GM18867 (cell line): ENCODE measurements at regions not wholly inside any gene's neighbourhood (a gene's known extent, or its start where the extent isn't known, plus 50 kb on each side); places are given as distances from the start of the nearest gene placed in this dataset.

Experiments
- ATAC-seq: cut with Tn5 transposase; IDR thresholded peaks from one replicate; pipeline ENCODE4 v1.9.1; 2021; ENCODE audit warnings: mild to moderate bottlenecking, moderate library complexity; ENCODE audit not compliant: unreplicated experiment

DNA sequence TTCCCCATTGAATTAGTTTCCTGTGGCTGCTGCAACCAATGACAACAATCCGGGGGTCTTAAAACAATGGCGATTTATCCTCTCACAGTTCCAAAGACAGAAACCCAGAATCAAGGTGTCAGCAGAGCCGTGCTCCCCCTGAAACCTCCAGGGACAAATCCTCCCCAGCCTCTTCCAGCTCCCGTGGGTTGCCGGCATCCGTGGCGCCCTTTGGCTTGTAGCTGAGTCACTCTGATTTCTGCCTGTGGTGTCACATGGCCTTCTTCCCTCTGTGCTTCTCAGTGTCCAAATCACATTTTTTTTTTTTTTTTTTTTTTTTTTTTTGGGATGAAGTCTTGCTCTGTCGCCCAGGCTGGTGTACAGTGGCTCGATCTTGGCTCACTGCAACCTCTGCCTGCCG, 64.5 kb upstream of the STX18 start:
- ATAC-seq, result no peak

DNA sequence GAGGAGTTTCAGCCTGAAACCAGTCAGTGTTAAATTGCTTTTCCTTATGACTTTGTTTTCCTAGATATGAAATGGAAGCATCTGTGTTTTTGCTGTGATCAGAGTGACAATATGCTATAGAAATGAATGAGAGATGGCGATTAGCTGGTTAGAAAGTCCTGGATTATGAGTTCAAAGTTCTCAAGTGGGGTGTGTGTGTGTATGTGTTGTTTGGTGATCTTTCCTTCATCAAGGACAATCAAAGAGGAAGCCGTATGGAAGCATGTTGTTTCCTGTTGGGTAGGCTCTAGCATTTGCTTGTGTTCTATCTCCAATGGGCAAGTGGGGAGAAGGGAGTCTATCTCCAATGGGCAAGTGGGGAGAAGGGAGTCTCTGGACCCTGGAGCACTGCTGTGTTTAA, 64.0 kb upstream of the STX18 start:
- no peak for ATAC-seq

DNA sequence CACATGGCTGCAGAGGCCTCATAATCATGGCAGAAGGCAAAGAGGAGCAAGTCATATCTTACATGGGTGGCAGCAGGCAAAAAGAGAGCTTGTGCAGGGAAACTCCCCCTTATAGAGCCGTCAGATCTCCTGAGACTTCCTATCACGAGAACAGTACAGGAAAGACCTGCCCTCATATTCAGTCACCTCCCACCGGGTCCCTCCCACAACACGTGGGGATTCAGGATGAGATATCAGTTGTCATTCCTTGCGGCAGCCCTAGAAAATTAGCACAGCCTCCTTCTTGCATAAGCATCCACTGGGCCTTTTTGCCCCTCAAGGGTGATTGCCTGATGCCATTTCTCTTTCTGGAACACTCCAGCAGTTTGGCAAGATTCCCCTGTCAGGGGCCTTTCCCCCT, 61.7 kb upstream of the STX18 start:
- ATAC-seq, result no peak

DNA sequence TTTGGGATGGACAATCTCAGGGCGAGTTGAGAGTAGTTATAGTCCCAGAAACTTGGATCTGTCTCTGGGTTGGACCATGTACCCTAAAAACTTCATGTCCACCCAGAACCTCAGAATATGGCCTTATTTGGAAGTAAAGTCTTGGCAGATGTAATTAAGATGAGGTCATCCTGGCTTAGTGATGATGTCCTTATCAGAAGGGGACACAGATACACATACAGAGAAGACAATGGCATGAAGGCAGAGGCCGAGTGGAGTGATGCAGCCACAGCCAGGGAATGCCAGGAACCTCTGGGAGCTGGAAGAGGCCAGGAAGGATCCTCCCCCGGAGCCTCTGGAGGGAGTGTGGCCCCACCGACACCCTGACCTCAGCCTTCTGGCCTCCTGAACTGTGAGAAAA, 61.2 kb upstream of the STX18 start:
- ATAC-seq, result no peak

DNA sequence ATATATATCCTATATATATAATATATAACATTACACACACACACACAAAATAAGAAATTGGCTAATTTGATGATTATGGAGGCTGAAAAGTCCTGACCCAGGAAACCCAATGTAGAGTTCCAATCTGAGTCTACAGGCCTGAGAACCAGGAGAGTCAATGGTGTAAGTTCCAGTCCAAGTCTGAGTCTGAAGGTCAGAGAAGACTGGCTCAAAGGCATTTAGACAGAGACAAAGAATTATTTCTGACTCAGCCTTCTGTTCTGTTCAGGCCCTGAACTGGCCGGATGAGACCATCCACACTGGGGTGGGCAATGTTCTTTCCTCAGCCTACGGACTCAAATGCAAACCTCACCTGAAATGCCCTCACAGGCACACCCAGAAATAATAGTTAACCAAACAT, 60.6 kb upstream of the STX18 start:
- ATAC-seq, result no peak

DNA sequence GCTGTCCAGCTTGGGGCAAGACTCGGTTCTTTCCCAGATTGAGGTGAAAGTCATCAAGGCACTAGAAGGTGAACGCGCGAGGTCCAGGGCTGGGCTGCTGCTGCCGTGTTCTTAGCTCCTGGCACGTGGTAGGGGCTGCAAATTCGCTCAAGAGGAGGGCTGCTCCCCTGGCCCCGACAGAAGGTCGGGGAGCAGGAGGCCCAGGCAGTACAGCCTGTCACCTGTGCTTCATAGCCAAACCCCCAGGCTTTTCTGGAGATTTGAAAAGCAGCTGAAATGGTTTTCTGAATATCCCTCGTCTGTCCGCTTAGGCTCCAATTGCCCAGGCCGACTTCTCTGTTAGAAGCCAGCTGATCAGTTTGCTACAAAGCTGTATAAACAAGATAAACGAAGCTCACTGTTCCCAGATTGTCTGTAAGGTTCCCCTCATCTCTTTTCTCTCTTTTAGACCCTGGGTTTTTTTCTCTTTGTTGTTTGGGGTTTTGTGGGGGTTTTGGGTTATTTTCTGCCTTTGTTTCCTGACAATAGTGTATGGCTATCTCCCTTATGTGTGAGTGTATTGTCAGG, 60.0 kb upstream of the STX18 start:
- no peak for ATAC-seq

DNA sequence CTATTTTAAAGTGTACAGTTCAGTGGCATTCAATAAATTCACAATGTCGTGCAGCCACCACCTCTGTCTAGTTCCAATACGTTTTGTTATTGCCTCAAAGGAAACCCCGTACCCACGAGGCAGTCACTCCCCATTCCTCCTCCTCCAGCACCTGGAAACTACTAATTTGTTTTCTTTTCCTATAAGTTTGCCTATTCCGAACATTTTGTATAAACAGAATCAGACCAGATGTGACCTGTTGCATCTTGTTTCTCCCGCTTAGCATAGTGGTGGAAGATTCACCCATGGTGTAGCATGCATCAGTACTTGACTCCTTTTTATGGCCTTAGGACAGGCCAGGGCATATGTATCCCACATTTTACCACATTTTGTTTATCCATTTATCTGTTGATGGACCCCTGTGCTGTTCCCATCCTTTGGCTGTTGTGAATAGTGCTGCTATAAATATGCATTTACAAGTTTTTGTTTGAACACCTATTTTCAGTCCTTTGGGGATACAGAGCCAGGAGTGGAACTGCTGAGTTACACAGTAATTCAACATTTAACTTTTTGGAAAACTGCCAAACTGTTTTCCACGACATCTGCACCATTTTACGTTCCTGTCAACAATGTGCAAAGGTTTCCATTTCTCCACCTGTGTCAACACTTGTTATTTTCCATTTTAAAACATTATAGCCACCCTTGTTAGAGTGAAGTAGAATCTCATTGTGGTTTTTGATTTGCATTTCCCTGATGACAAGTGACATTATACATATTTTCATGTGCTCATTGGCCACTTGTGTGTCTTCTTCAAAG, 57.8 kb upstream of the STX18 start:
- ATAC-seq, result no peak

DNA sequence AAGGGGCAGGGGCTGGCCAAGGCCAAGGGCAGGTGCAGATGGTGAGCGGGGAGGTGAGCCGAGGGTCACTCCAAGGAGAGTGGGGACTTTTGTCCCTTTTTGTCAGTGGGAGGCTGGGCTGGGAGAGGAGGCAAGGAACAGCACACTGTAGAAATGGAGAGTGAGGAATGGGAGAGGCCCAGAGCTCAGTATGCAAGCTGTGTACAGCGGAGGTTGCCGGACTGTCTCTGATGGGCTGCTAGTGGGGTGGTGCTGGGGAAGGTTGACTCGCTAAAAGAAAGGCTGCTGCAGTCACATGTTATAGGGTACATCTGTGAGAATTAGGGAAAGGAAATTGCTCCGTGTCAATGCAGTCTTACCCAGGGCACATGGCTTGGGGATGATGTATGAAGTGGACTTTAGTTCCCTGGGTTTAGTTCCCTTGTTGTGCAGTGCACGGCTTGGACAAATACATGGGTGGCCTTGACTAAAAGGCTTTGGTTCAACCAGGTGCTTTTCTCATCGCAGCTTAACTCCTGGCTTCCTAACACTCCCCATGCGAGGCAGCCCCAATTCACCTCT, 57.1 kb upstream of the STX18 start:
- ATAC-seq, result no peak

DNA sequence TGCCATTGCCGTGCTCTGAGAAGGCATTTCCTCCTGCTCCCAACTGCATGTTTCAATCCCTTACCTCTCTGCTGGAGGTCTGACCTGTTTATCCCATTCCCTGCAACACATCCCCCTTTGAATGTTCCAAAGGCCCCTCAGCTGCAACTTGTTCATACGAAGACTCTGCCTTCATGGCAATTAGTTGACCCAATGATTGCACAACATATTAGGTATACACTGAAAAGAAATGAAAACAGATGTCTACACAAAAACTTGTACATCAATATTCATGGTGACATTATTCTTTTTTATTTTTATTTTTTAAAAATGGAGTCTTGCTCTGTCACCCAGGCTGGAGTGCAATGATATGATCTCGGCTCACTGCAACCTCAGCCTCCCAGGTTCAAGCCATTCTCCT, 54.9 kb upstream of the STX18 start:
- no peak for ATAC-seq

DNA sequence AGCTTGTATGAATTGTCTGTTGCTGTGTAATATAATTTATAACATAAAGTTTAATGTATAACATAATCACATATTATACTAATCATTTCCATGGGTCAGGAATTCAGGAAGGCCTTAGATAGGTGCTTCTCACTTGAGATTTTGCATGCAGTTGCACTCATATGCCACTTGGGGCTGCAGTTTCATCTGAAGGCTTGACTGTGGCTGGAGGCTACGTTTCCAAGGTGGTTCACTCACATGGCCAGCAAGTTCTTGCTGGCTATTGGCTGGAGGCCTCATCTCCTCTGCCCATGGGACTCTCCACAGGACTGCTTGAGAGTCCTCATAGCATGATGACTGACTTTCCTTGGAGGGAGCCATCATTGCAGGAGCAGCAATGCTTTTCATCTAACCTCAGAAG, 53.4 kb upstream of the STX18 start:
- ATAC-seq, result no peak

DNA sequence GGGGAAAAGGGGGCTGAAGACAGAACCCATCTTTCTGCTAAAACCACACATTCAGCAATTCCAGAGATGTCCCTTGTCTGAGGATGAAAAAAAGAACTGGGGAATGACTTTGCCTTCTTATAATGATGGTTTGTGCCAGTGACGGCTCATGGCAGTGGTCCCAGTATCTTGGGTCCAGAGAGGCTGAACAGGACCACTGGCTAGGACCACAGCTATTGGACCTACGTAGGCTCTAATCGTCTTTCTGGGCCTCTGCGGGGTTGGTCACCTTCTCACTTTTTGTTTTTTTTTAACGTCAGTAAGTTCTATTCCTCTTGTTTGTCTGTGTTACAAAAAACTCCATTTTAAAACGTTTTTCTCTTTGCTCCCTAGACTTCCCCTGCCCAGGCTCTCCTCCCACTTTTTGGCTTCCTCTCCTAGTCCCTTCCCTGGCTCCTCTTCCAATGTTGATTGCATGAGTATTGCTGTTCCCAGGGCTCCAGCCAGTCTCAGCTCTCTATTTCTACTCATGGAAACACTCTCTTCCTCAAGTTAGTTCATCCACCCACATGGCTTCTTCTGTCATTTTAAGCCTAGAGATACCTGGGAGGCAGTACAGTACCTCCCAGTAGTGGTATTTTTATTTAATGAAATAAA, 52.6 kb upstream of the STX18 start:
- no peak for ATAC-seq

DNA sequence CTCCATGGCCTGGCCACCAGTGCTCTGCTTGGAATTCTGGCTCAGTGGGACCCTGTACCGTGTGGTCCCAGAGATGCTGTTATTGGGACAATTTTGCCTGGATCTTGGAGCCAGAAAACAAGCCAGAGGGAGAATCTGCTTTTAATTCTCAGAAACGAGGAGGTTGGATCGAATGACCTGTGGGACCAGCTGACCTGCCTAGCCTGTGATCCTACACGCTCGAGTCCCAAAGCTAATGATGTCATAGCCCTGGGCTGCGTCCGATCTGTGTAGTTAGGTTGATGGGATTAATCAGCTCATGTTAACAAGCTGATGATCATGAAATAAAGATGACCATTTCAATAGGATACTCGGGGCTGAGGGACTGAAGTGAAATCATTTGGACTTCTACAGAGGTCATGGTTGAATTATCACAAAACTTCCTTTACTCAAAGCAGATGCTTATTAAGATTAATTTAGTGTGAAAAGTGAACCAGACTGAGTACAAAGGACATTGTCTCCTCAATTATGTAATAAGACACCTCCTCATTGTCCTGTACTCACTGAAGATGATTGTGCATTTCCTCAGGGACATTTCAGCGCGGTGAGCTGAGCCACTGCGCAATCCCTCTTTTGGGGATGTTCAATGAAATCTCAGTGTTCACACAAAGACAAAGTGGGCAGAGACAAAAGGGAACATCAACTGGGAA, 51.9 kb upstream of the STX18 start:
- ATAC-seq, result no peak

DNA sequence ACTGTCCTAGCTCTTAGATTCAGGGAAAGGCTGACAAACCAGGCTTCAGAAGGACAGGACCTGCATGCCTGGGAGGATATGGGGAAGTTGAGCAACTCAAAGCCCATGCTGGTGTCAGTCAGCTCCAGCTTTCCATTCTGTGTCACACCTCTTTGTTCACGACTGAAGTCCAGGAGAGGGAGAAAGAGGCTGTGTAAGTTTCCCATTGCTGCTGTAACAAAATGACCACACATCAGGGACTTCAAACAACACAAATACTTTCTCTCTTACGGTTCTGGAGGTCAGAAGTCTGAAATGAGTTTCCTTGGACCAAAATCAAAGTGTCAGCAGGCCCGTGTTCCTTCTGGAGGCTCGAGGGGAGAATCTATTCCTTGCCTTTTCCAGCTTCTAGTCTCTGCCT, 50.6 kb upstream of the STX18 start:
- ATAC-seq, result no peak
